HEK293 (cell line): ENCODE measurements at regions not wholly inside any gene's neighbourhood (a gene's known extent, or its start where the extent isn't known, plus 50 kb on each side); places are given as distances from the start of the nearest gene placed in this dataset.

Source experiments
- CTCF ChIP-seq: fragments of 450-650 bp; formaldehyde crosslinking; IDR thresholded peaks from 2 replicates; pipeline ENCODE4 v1.5.1; 2016; ENCODE audit warnings: missing biosample characterization, missing genetic modification characterization
- ELK4 ChIP-seq: IDR thresholded peaks from 2 replicates; pipeline ENCODE4 v1.6.1; 2011; ENCODE audit warnings: mild to moderate bottlenecking, low read depth, low read length, borderline replicate concordance
- KLF16 ChIP-seq: fragments of 450-650 bp; formaldehyde crosslinking; IDR thresholded peaks from 2 replicates; pipeline ENCODE4 v1.5.1; 2017; ENCODE audit warnings: missing biosample characterization, missing genetic modification characterization
- PATZ1 ChIP-seq: fragments of 450-650 bp; formaldehyde crosslinking; IDR thresholded peaks from 2 replicates; pipeline ENCODE4 v1.5.1; 2016; ENCODE audit warnings: missing biosample characterization, missing genetic modification characterization
- PRDM10 ChIP-seq: fragments of 450-650 bp; formaldehyde crosslinking; IDR thresholded peaks from 2 replicates; pipeline ENCODE4 v1.5.1; 2016; ENCODE audit warnings: missing biosample characterization, missing genetic modification characterization
- SETDB1 ChIP-seq: IDR thresholded peaks from one replicate; pipeline ENCODE4 v1.6.1; 2017; ENCODE audit warnings: mild to moderate bottlenecking, low read length, moderate library complexity, mixed read lengths; ENCODE audit not compliant: insufficient read length
- ZNF280D ChIP-seq: fragments of 450-650 bp; formaldehyde crosslinking; IDR thresholded peaks from 2 replicates; pipeline ENCODE4 v1.5.1; 2016; ENCODE audit warnings: missing biosample characterization, missing genetic modification characterization
- ZNF510 ChIP-seq: fragments of 450-650 bp; formaldehyde crosslinking; IDR thresholded peaks from 2 replicates; pipeline ENCODE4 v1.5.1; 2018; ENCODE audit warnings: mild to moderate bottlenecking, missing genetic modification characterization, missing biosample characterization; ENCODE audit not compliant: insufficient replicate concordance
- ZNF558 ChIP-seq: fragments of 450-650 bp; formaldehyde crosslinking; IDR thresholded peaks from 2 replicates; pipeline ENCODE4 v1.5.1; 2016; ENCODE audit warnings: missing biosample characterization, missing genetic modification characterization

DNA sequence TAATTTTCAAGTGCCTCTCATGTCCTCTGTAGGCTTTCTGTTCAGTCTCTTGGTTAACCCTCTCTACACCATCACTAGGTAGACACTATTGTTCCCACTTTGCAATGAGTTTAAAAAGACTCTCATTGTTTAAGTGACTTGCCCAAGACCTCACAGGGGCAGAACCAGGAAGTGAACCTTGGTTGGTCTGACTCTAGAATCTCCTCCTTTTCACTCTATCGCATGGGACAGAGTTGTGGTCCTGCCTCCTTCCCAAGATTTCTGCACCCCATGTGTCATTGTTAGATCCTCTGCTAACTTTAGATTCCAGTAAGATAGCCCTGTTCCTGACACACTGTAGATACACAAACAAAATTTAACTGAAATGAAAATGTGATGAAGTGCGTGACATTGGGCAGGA is 481.7 kb upstream of the USP24 start:
- TF ChIP-seq ZNF558 (no peak), PATZ1 (tag by site-specific recombination) (no peak), KLF16 (tag by site-specific recombination) (no peak), CTCF (no peak), ELK4 (no peak), PRDM10 (tag by site-specific recombination) (no peak), ZNF280D (tag by site-specific recombination) (no peak), ZNF510 (no peak), SETDB1 (no peak)
